ENCODE measurements at regions not wholly inside any gene's neighbourhood (a gene's known extent, or its start where the extent isn't known, plus 50 kb on each side); places are given as distances from the start of the nearest gene placed in this dataset.

DNA sequence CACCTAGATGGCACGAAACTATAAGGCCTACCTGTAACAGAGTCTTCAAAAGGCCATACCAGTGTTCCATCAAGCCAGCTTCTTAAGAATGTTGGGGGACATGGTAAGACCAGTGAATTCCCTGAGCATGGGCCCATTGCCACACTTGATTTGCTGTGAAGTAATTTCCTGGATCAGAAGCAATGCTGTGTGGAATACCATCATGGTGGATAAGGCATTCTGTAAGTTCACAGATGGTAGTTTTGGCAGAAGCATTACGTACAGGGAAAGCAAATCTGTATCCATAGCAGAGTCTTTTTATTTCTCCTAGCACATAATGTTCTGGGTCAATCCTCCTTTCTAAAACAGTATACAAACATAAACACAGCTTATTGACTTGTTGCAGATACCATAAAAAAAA lies 89.1 kb upstream of the MAST4 start:
- TF ChIP-seq, protein P1, sequence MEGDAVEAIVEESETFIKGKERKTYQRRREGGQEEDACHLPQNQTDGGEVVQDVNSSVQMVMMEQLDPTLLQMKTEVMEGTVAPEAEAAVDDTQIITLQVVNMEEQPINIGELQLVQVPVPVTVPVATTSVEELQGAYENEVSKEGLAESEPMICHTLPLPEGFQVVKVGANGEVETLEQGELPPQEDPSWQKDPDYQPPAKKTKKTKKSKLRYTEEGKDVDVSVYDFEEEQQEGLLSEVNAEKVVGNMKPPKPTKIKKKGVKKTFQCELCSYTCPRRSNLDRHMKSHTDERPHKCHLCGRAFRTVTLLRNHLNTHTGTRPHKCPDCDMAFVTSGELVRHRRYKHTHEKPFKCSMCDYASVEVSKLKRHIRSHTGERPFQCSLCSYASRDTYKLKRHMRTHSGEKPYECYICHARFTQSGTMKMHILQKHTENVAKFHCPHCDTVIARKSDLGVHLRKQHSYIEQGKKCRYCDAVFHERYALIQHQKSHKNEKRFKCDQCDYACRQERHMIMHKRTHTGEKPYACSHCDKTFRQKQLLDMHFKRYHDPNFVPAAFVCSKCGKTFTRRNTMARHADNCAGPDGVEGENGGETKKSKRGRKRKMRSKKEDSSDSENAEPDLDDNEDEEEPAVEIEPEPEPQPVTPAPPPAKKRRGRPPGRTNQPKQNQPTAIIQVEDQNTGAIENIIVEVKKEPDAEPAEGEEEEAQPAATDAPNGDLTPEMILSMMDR (conservative IDR thresholded peaks at IDR 0.05 in 1 of 2, IDR thresholded peaks at IDR 0.05 in 1 of 2; ENCODE audit: extremely low read depth in 1 of 2, insufficient read depth in 1 of 2, low read depth in 1 of 2, low read length in 2 of 2), result no peak
- TF ChIP-seq EZH2 (IDR thresholded peaks at IDR 0.05; ENCODE audit: borderline replicate concordance, low read length), result no peak
